ENCODE measurements at regions not wholly inside any gene's neighbourhood (a gene's known extent, or its start where the extent isn't known, plus 50 kb on each side); places are given as distances from the start of the nearest gene placed in this dataset.

DNA sequence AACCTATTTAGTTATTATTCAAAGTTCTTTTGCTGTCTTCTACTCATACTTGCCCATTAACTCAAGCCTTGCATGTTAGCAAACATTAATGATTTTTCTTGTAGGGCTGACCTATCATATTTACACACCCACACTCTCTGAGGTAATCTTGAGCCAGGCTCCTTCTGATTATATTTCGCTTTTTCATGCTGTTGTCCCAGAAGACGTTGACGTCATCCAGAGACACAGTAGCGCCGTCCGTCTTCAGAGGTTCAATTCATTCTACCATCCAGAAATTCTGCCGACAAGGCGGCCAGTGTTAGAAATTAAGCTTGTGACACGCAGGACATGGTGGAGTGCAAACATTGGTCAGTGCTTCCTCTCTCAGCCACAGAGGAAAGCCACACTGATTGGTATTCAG lies 584.7 kb downstream of the BMP2 start:
- no peak for DNase-seq

- no peak for DNase-seq
Measured at GRCh38 chr20:7355051-7355450, 585.2 kb downstream of the HAO1 start.

DNA sequence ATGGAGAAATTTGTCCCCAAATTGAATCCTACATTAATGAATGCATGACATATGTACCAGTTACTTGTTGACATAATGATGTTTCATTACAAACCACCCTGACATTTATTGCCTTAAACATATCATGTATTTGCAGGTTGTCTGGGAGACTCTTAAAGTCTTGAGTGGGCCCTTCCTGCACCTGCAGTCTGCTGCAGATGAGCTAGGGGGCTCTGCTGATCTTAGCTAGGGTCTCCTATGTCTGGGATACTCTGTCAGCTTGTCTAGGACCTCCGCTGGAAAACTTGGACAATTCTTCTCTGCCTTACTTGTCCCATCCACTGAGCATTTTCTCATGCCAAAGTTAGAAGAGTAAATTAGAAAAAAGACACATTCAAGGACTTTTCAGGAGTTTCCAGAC lies 581.6 kb downstream of the HAO1 start:
- DNase-seq: no peak

GRCh38 chr20:7359739-7360138 lies 580.5 kb downstream of the HAO1 start:
- DNase-seq: no peak

- no peak for DNase-seq
Measured at GRCh38 chr20:7361321-7361720, 578.9 kb downstream of the HAO1 start.

- DNase-seq: no peak
Measured at GRCh38 chr20:7361931-7362330, 578.3 kb downstream of the HAO1 start.

DNA sequence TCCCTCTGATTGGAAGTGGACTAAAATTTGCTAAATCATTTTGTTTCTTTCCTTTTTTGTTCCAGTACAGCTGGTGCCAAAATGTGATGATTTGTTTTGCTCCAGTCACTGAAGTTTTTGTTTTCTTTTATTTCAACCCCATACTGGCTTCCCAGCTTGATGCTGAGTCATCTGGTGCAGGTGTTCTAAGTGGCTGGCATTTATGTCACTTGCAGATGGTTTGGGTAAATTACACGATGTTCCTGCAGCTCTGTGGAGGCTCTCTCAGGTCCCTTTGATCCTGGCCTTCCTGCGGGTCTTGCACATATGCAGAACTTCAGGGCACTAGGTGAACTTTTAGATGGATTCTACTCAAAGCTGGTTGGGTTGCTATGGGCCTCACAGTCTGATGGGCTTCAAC lies 577.7 kb downstream of the HAO1 start:
- no peak for DNase-seq

GRCh38 chr20:7366189-7366588 lies 574.1 kb downstream of the HAO1 start:
- no peak for DNase-seq

DNA sequence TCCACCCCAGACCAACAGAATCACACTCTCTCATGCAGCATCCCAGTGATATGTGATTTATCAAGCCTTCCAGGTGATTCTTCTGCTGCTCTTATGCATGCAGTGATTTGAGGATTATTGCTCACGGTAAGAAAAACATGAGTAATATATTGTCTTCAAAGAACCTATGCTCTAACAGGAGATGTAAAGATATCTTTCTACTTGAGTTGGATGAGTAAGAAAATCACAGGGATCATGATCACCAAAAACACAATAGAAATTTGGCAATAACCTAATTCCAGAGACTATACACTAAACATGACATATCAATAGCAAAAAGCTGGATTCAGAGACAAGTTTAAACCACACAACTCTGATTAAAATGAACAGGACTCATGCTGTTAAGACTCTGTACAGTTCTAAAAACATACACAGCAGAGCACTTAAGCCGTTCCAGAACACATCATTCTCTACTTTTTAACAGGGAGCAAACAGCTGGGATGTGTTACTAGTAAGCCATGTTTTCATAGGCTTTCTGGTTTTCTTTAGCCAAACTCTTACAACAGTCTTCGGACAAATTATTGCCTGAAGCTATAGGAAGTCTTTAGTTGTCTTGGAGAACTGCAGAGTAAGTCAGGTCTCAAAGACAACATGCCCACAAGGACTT lies 568.6 kb downstream of the HAO1 start:
- DNase-seq: no peak

DNA sequence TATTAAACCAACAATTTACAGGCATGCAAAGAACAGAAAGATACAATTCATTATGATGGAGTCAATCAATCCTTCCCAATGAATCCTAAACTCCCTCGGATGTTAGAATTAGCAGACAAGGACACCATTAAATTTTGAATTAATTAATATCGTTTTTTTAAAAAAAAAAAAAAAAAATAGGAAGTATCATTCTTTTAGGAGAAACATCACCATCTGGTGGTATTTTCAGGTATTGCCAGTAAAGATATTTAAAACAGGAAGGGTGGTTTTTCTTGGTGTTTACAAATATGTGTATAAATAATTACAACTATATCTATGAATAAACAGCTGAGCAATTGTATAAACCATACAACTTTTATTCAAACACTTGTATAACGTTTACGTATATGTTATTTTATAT lies 564.4 kb downstream of the HAO1 start:
- DNase-seq: peak in 1 of 5 experiments; percentile 4

GRCh38 chr20:7378864-7379605 lies 561.2 kb downstream of the HAO1 start:
- DNase-seq: no peak

GRCh38 chr20:7379621-7380220 lies 560.5 kb downstream of the HAO1 start:
- no peak for DNase-seq

DNA sequence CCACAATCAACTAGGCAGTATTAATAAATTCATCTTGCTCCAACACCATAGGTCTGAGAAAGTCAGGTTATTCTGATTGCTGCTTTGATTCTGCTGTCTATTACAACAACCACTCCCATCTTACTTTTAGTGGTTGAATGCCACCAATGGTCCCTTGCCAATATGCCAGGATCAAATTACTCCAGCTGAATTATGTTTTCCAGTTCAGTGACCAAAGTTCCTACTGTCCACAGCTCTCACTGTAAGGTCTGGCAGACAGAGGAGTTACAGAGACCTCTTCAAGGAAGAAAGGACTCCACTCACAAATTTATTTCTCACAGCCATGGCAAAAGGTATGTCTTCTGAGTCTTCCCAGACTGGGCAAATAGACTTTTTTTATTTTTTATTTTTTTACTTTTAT lies 557.0 kb downstream of the HAO1 start:
- no peak for DNase-seq

GRCh38 chr20:7387638-7388193 lies 552.5 kb downstream of the HAO1 start:
- no peak for DNase-seq

DNA sequence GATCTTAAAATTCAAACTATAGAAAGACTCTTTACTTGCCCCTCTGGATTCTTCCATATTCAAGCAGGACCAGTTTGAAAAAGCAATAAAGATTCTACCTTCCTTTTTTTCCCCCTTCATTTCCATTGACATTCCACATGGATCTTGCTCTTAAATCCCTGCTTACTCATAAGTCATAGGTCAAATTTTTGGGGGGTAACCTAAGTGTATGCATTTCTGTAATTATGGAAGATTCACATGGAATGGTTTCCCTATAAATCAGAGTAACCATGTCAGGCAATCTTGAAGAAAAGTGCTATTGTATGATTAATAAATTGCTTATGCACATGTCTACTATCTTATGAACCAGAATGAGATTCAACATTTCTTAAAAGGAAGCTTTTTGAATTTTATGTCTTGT lies 551.0 kb downstream of the HAO1 start:
- no peak for DNase-seq

- DNase-seq: no peak
Measured at GRCh38 chr20:7392542-7393206, 547.6 kb downstream of the HAO1 start.

DNA sequence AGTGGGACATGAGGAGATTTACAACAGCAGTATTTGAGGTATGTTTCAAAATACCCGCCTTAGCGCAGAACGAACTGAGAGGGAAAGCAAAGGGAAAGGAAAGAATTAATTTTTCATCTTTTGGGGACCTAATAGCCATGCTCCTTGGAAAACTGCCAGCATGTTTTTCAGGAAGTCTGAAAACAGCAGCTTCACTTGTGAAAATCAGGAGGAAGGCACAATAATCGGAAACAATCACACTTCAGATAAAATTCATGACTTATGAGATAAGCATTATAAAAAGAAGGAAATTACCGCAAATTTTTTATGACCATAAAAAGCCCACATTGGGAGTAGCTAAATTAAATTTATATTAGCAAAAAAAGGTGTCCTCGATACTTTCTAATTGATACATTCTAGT lies 541.1 kb downstream of the HAO1 start:
- DNase-seq: no peak

- DNase-seq: no peak
Measured at GRCh38 chr20:7399575-7399974, 540.7 kb downstream of the HAO1 start.

- DNase-seq: no peak
Measured at GRCh38 chr20:7406671-7407070, 533.6 kb downstream of the HAO1 start.

GRCh38 chr20:7410150-7410549 lies 530.1 kb downstream of the HAO1 start:
- no peak for DNase-seq

DNA sequence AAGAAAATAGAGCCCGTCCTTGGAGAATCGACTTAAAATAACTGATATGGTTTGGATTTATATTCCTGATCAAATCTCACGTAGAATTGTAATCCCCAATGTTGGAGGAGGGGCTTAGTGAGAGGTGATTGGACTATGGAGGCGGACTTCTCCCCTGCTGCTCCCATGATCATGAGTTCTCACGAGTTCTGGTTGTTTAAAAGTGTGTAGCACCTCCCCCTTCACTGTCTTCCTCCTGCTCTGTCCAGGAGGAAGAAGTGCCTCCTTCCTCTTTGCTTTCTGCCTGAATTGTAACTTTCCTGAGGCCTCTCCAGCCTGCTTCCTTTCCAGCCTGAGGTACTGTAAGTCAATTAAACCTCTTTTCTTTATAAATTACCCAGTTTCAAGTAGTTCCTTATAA lies 529.2 kb downstream of the HAO1 start:
- DNase-seq: no peak

- DNase-seq: no peak
Measured at GRCh38 chr20:7415427-7415826, 524.8 kb downstream of the HAO1 start.

GRCh38 chr20:7416382-7416781 lies 523.9 kb downstream of the HAO1 start:
- DNase-seq: no peak
